Common myeloid progenitor, CD34-positive (primary cell): ENCODE measurements at regions not wholly inside any gene's neighbourhood (a gene's known extent, or its start where the extent isn't known, plus 50 kb on each side); places are given as distances from the start of the nearest gene placed in this dataset.

ENCODE experiments used
- CTCF ChIA-PET: fragments of 350-600 bp; sonication (Branson Sonifier 250); formaldehyde crosslinking; loops from one replicate; lab custom pipeline; 2021; ENCODE audit warnings: antibody characterized with exemption; lab: Charles Lee
- POLR2A ChIA-PET: fragments of 350-600 bp; sonication (Branson Sonifier 250); formaldehyde crosslinking; loops from one replicate; lab custom pipeline; 2021; ENCODE audit warnings: antibody characterized with exemption; lab: Charles Lee
- DNase-seq, 3 donors: peaks; one replicate each; pipeline versions ENCODE4 v3.0.0 to v3.0.0-alpha.2; 2013
- H3K27ac ChIP-seq, 2 experiments: 1 replicate in 1 of 2; 2 replicates in 1 of 2; pipeline ENCODE4 v1.7.0; 2013; ENCODE audit warnings: inconsistent platforms in 2 of 2, low read length in 2 of 2, mild to moderate bottlenecking in 2 of 2, low read depth in 1 of 2, moderate library complexity in 1 of 2; ENCODE audit not compliant: severe bottlenecking in 2 of 2, insufficient read depth in 1 of 2, poor library complexity in 1 of 2
- H3K27me3 ChIP-seq, 5 experiments: replicated peaks in 2 of 5; 1 replicate in 3 of 5; 2 replicates in 2 of 5; pipeline versions ENCODE4 v1.6.1 to v1.7.0; 2013; ENCODE audit warnings: low read length in 4 of 5, mild to moderate bottlenecking in 2 of 5, moderate library complexity in 2 of 5, inconsistent platforms in 1 of 5; ENCODE audit not compliant: insufficient read depth in 5 of 5, control insufficient read depth in 4 of 5
- H3K36me3 ChIP-seq, 4 experiments: 1 replicate in 2 of 4; 2 replicates in 2 of 4; pipeline versions ENCODE4 v1.6.1 to v1.7.0; 2013; ENCODE audit warnings: low read length in 3 of 4, control low read depth in 1 of 4, mild to moderate bottlenecking in 1 of 4; ENCODE audit not compliant: control insufficient read depth in 4 of 4, insufficient read depth in 4 of 4
- H3K4me1 ChIP-seq, 4 experiments: 1 replicate in 3 of 4; 2 replicates in 1 of 4; pipeline versions ENCODE4 v1.6.1 to v1.7.1; 2013; ENCODE audit warnings: low read length in 3 of 4, mild to moderate bottlenecking in 3 of 4, control low read depth in 1 of 4, inconsistent platforms in 1 of 4, moderate library complexity in 1 of 4; ENCODE audit not compliant: control insufficient read depth in 4 of 4, insufficient read depth in 4 of 4; ENCODE audit errors: control extremely low read depth in 1 of 4
- H3K4me3 ChIP-seq, 7 experiments: 1 replicate in 4 of 7; 2 replicates in 3 of 7; pipeline versions ENCODE4 v1.5.1 to v1.7.0; 2013; ENCODE audit warnings: mild to moderate bottlenecking in 7 of 7, low read length in 6 of 7, moderate library complexity in 6 of 7, inconsistent platforms in 2 of 7, low read depth in 2 of 7, control low read depth in 1 of 7; ENCODE audit not compliant: insufficient read depth in 4 of 7, control insufficient read depth in 1 of 7; ENCODE audit errors: extremely low read depth in 1 of 7
- H3K9me3 ChIP-seq, 5 experiments: 1 replicate in 4 of 5; 2 replicates in 1 of 5; pipeline versions ENCODE4 v1.6.1 to v1.7.1; 2013; ENCODE audit warnings: low read length in 4 of 5, mild to moderate bottlenecking in 2 of 5, inconsistent platforms in 1 of 5, low read depth in 1 of 5, moderate library complexity in 1 of 5; ENCODE audit not compliant: control insufficient read depth in 4 of 5, insufficient read depth in 2 of 5; ENCODE audit errors: control extremely low read depth in 1 of 5
- WGBS: methylation state at CpG from one replicate; pipeline ENCODE4 v1.1.5; 2013; ENCODE audit not compliant: insufficient coverage; 5-methylcytosine and 5-hydroxymethylcytosine counted together

DNA sequence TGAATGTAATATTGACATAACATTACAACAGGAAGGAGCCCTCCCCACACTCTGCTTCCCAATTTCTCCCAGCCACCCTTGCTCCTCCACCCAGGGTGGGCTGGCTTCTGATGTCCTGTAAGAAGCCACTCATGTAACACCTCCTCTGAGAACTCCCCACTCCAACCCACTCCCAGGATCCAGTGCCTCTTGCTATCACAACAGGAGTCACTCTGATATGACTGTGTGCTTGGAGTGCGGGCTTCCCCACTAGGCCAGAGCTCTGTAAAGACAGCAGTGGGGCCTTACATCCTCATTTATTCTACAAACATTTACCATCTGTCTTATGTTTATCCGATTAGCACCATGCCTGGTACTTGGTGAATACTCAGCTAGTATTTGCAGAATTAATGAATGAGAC lies 65.1 kb downstream of the PTGR3 start:
- Histone ChIP-seq H3K27me3 (peaks cover 0 to 2% (median 0%) of the 10 kb centered on the region in 5 experiments), H3K9me3 (peaks cover 0 to 4% (median 2%) of the 10 kb centered on the region in 5 experiments), H3K4me3 (no peak overlapping the region), H3K36me3 (no peaks in the 10 kb centered on the region), H3K27ac (no peak overlapping the region), H3K4me1 (no peaks in the 10 kb centered on the region)
- 100% methylated on average over 1 of the region's 2 CpGs for WGBS
- no peak for DNase-seq
- POLR2A ChIA-PET = no interaction called here
- CTCF ChIA-PET = interaction anchor here (1.3 kb wide), 1 partner anchor 11 kb away, joined by 3 read pairs; no protein-coding TSS in a partner anchor

DNA sequence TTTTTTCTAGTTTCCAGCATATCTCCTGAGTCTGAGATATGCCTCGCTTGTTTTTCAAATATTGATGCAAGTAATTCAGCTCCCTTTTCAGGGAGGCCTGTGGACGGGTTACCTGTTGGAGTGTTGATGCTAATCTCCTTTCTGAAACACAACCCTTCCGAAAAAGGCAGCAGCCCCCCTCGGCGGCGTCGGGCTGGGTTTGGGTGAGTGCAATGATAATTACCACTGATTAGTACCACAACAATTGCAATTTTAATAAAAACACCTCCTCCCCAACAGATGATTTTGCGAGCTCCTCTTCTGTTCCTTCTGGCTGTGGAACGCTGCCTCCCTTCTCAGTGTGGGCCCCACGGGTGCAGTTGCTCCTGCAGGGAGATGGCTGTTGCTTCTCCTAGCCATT lies 66.3 kb downstream of the PTGR3 start:
- DNase-seq = no peak
- Histone ChIP-seq H3K27me3 (peaks cover 0 to 4% (median 0%) of the 10 kb centered on the region in 5 experiments), H3K9me3 (peaks cover 0 to 4% (median 0%) of the 10 kb centered on the region in 5 experiments), H3K27ac (no peak overlapping the region), H3K4me1 (no peaks in the 10 kb centered on the region), H3K4me3 (no peak overlapping the region), H3K36me3 (no peaks in the 10 kb centered on the region)
- POLR2A ChIA-PET = no interaction called here
- CTCF ChIA-PET = interaction anchor here (1.3 kb wide), 1 partner anchor 10 kb away, joined by 3 read pairs; no protein-coding TSS in a partner anchor
- 92% methylated on average over 5 of the region's 10 CpGs for WGBS

DNA sequence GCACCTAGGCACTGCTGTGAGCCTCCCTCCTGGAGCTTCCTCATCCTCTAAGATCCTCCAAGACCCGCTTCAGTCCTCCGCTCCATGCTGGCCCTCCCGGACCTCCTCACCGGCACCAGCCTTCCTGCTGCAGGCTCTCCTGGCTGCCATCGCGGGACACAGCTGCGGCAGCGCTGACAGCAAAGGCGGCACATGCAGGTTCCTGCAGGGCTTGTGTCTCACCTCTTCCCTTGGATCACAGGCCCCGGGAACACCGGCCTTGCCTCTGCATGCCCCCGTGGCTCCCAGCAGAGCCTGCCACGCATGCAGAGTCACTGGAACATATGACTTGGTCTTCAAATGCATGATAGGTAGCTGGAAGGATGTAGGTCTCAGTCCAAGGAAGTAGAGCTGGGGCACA lies 67.2 kb downstream of the PTGR3 start:
- Histone ChIP-seq H3K27me3 (peaks cover 0 to 4% (median 0%) of the 10 kb centered on the region in 5 experiments), H3K4me1 (no peaks in the 10 kb centered on the region), H3K36me3 (no peaks in the 10 kb centered on the region), H3K27ac (no peak overlapping the region), H3K9me3 (peaks cover 0 to 4% (median 0%) of the 10 kb centered on the region in 5 experiments), H3K4me3 (no peak overlapping the region)
- 98% methylated on average over 13 of the region's 13 CpGs for WGBS
- CTCF ChIA-PET = no interaction called here
- DNase-seq = no peak
- POLR2A ChIA-PET = no interaction called here

DNA sequence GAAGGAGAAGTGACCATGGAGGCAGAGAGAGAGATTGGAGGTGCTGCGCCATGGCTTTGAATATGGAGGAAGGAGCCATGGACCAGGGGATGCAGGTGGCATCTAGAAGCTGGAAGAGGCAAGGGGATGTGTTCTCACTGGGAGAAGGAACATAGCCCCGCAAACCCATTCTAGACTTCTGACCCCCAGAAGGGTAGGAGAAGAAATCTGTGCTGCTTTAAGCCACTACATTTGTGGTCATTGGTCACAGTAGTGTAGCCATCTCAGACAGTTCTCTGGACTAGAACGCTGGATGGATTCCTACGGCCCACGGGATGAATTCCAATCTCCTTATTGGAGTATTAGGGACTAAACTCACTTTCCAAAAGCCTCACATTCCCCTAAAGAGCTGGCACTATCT lies 67.8 kb downstream of the PTGR3 start:
- Histone ChIP-seq H3K4me3 (no peak overlapping the region), H3K27ac (no peak overlapping the region), H3K27me3 (peaks cover 0 to 4% (median 0%) of the 10 kb centered on the region in 5 experiments), H3K4me1 (no peaks in the 10 kb centered on the region), H3K9me3 (peaks cover 0 to 4% (median 0%) of the 10 kb centered on the region in 5 experiments), H3K36me3 (no peaks in the 10 kb centered on the region)
- POLR2A ChIA-PET = no interaction called here
- no peak for DNase-seq
- WGBS = 92% methylated on average over 5 of the region's 5 CpGs
- CTCF ChIA-PET = no interaction called here

DNA sequence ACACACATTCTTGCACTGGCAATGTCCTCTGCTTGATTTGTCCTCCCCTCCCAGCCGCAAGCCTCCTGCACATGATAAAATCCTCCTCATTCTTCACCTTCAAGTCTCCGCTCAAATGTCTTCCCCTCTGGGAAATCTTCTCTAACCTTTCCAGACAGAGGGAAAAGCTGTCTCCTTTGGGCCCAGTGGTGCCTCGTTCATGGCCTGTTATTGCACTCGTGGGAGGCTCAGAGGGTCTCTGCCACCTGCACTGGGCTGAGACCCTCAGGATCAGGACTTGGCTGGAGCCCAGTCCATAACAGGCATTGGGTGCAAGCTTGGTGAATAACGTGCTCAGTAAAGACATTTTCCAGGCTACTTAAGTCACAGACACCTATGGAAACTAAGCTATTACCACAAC lies 68.6 kb downstream of the PTGR3 start:
- POLR2A ChIA-PET = no interaction called here
- H3K9me3 ChIP-seq = peaks cover 0 to 4% (median 0%) of the 10 kb centered on the region in 5 experiments
- peaks cover 0 to 4% (median 0%) of the 10 kb centered on the region in 5 experiments for H3K27me3 ChIP-seq
- no peak overlapping the region for H3K4me3 ChIP-seq
- H3K4me1 ChIP-seq = no peaks in the 10 kb centered on the region
- H3K36me3 ChIP-seq = no peaks in the 10 kb centered on the region
- no peak overlapping the region for H3K27ac ChIP-seq
- 98% methylated on average over 5 of the region's 5 CpGs for WGBS
- CTCF ChIA-PET = no interaction called here
- DNase-seq = no peak

DNA sequence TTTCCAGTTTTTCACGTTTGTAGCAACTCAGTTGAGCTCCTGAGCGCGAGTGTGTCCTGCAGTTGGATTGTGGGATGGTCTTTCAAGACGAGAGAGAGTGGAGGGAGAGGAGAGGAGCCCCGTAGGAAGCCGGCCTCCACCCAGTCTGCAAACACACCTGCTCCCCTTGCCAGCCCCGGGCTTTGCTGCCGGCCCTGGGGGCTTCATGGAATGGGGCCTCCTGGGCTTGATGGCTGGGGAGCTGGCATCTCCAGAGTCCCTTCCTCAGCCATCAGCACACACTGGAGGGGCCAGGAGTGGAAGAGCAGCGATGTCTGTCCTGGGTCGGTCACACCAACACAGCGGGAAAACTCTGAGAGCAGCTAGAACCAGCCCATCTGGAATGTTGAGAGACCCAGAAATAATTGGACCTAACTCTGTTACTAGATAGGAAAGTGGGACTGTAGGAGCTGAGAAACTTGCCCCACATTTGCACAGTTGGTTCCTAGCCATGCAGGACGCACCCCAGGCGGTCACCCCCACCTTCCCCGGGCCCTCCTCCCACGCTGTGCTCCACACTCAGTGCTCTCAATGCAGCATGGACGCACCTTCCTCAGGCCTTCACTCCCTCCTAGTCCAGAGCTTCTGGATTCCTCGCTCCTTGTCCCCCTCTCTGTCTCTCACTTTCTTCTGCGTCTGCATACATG lies 69.6 kb downstream of the PTGR3 start:
- H3K27me3 ChIP-seq = peaks cover 0 to 4% (median 0%) of the 10 kb centered on the region in 5 experiments
- H3K4me1 ChIP-seq = no peaks in the 10 kb centered on the region
- POLR2A ChIA-PET = no interaction called here
- 94% methylated on average over 15 of the region's 18 CpGs for WGBS
- CTCF ChIA-PET = no interaction called here
- no peak overlapping the region for H3K27ac ChIP-seq
- H3K36me3 ChIP-seq = no peaks in the 10 kb centered on the region
- H3K4me3 ChIP-seq = no peak overlapping the region
- no peak for DNase-seq
- H3K9me3 ChIP-seq = no peaks in the 10 kb centered on the region

DNA sequence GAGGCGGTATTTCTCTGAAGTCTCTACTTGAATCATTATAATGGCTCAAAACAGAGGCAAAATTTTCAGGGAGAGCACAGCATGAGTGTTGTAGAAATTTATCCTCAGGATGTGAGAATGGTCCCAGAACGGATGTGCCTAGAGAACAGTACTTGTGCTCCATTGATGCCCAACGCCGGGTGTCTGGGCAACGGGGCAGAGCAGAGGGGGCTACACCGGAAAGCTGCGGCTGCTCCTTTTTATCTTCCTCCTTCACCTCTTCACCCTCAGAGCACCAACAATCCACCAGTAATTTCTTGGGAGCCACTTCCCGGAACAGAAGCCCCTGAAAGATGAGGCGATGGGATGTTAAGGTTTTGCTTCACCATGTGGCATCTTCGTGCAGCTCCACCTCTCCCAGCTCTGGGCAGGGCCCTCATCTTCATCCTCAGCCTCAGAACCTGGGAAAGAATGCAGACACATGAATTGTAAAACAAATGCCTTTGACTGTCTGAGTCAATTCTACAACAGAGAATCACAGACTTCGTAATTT lies 71.5 kb downstream of the PTGR3 start:
- H3K27me3 ChIP-seq = peaks cover 0 to 4% (median 0%) of the 10 kb centered on the region in 5 experiments
- CTCF ChIA-PET = no interaction called here
- no peak overlapping the region for H3K27ac ChIP-seq
- POLR2A ChIA-PET = no interaction called here
- H3K4me3 ChIP-seq = no peak overlapping the region
- no peak for DNase-seq
- H3K36me3 ChIP-seq = no peaks in the 10 kb centered on the region
- no peaks in the 10 kb centered on the region for H3K4me1 ChIP-seq
- H3K9me3 ChIP-seq = no peaks in the 10 kb centered on the region
- 96% methylated on average over 5 of the region's 11 CpGs for WGBS
